ENCODE measurements at regions not wholly inside any gene's neighbourhood (a gene's known extent, or its start where the extent isn't known, plus 50 kb on each side); places are given as distances from the start of the nearest gene placed in this dataset.

DNA sequence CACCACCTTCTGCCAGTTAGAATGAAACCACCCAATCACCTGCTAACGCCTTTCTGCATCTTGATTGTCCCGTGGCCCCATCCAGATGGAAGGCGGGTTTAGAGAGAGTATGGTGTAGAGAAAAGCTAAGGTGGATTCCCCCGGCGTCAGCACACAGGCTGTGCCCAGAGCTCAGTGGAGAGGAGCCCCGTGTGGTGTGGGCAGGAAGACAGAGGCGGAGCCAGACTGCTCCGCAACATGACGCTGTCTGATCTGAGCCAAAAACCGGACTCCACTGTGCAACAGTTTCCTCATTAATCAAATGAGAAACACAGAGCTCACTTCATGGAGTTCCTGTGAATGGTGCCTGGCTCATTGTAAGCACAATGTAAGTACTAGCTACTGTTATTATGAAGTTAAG lies 448.1 kb upstream of the SMIM21 start:
- peaks cover 0 to 4% (median 0%) of the 10 kb centered on the region in 3 donors for H3K27me3 Mint-ChIP-seq (ENCODE audit: low read depth in 3 of 3)
- no peaks in the 10 kb centered on the region for H3K4me1 ChIP-seq (ENCODE audit: control insufficient read depth in 1 of 2, insufficient read depth in 2 of 2, low read length in 2 of 2)
- peaks cover 0 to 3% of the 10 kb centered on the region in 2 donors for H3K9me3 ChIP-seq (replicated peaks in 1 of 2; ENCODE audit: control insufficient read depth in 1 of 2, insufficient read depth in 1 of 2, low read length in 2 of 2)
- H3K9ac ChIP-seq (ENCODE audit: insufficient read depth, low read length, poor library complexity, severe bottlenecking), result no peak overlapping the region
- no peaks in the 10 kb centered on the region for H3K27me3 ChIP-seq (ENCODE audit: control insufficient read depth in 2 of 2, insufficient read depth in 2 of 2, low read length in 2 of 2)
- no peak overlapping the region for H3K4me3 Mint-ChIP-seq
- intact Hi-C loops (cut with micrococcal nuclease), result no loop called here
- no peak overlapping the region for H2AFZ ChIP-seq (ENCODE audit: insufficient read depth, low read depth, low read length, poor library complexity, severe bottlenecking)
- H3K36me3 ChIP-seq (replicated peaks in 1 of 2; ENCODE audit: control insufficient read depth in 1 of 2, insufficient read depth in 2 of 2, low read length in 2 of 2), result no peaks in the 10 kb centered on the region
- no peak overlapping the region for H3K4me2 ChIP-seq (replicated peaks; ENCODE audit: extremely low read depth, low read length, poor library complexity, severe bottlenecking)
- no peak overlapping the region for H3K27ac ChIP-seq (ENCODE audit: low read depth in 1 of 2, low read length in 2 of 2)
- DNase-seq, result no peak
- TF ChIP-seq, protein P1, sequence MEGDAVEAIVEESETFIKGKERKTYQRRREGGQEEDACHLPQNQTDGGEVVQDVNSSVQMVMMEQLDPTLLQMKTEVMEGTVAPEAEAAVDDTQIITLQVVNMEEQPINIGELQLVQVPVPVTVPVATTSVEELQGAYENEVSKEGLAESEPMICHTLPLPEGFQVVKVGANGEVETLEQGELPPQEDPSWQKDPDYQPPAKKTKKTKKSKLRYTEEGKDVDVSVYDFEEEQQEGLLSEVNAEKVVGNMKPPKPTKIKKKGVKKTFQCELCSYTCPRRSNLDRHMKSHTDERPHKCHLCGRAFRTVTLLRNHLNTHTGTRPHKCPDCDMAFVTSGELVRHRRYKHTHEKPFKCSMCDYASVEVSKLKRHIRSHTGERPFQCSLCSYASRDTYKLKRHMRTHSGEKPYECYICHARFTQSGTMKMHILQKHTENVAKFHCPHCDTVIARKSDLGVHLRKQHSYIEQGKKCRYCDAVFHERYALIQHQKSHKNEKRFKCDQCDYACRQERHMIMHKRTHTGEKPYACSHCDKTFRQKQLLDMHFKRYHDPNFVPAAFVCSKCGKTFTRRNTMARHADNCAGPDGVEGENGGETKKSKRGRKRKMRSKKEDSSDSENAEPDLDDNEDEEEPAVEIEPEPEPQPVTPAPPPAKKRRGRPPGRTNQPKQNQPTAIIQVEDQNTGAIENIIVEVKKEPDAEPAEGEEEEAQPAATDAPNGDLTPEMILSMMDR (IDR thresholded peaks at IDR 0.05), result no peak
- H3K4me1 Mint-ChIP-seq, result no peaks in the 10 kb centered on the region
- no peak overlapping the region for H3K4me3 ChIP-seq (replicated peaks in 1 of 3; ENCODE audit: low read depth in 2 of 3, low read length in 3 of 3)
- WGBS (ENCODE audit: insufficient coverage), result 80% methylated on average over 1 of the region's 10 CpGs
- H4K20me1 ChIP-seq (ENCODE audit: insufficient read depth, low read length), result no peaks in the 10 kb centered on the region
- H3K79me2 ChIP-seq (ENCODE audit: insufficient read depth, low read length), result no peaks in the 10 kb centered on the region
- no peak overlapping the region for H3K27ac Mint-ChIP-seq
- no peaks in the 10 kb centered on the region for H3K36me3 Mint-ChIP-seq
- H3K9me3 Mint-ChIP-seq, result peaks cover 0 to 15% (median 2%) of the 10 kb centered on the region in 7 donors

DNA sequence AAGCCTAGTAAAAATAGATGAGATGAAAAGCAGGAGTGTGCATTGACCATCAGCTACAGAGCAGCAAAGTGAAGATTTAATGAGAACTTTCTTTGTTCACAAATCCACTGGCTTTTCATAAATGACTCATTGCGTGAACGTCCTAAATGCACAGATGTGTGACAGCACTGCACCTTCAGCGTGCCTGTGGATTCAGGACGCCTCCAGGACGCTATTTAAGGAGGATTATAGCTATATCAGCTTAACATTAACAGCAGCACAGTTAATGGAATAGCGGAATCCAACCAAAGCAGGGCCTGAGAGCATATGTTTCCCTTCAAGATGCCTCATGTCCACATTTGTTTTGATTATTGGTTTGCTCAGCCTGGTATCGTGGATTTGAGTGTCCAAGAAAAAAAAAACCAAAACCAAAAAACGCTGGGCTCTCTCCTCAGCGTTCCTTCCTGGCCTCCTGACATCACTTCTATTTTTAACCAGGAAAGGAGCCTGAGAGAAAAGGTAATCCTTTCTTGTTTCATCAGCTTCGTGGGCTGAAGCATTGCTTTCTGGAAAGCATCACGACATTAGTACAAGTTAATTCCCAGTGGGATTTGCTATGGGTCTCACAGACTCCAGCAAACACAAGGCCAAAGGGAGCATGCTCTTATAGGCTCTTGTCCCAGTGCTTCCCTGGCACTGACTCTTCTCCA lies 447.0 kb upstream of the SMIM21 start:
- intact Hi-C loops (cut with micrococcal nuclease), result no loop called here
- DNase-seq, result no peak
- Histone ChIP-seq H3K79me2 (ENCODE audit: insufficient read depth, low read length) (no peaks in the 10 kb centered on the region), H4K20me1 (ENCODE audit: insufficient read depth, low read length) (no peaks in the 10 kb centered on the region), H3K4me2 (replicated peaks; ENCODE audit: extremely low read depth, low read length, poor library complexity, severe bottlenecking) (no peak overlapping the region), H3K4me1 (ENCODE audit: control insufficient read depth in 1 of 2, insufficient read depth in 2 of 2, low read length in 2 of 2) (no peaks in the 10 kb centered on the region), H3K9me3 (replicated peaks in 1 of 2; ENCODE audit: control insufficient read depth in 1 of 2, insufficient read depth in 1 of 2, low read length in 2 of 2) (peaks cover 0 to 3% of the 10 kb centered on the region in 2 donors), H3K27me3 (ENCODE audit: control insufficient read depth in 2 of 2, insufficient read depth in 2 of 2, low read length in 2 of 2) (no peaks in the 10 kb centered on the region), H3K27ac (ENCODE audit: low read depth in 1 of 2, low read length in 2 of 2) (no peak overlapping the region), H3K4me3 (replicated peaks in 1 of 3; ENCODE audit: low read depth in 2 of 3, low read length in 3 of 3) (no peak overlapping the region), H2AFZ (ENCODE audit: insufficient read depth, low read depth, low read length, poor library complexity, severe bottlenecking) (no peak overlapping the region), H3K9ac (ENCODE audit: insufficient read depth, low read length, poor library complexity, severe bottlenecking) (no peak overlapping the region), H3K36me3 (replicated peaks in 1 of 2; ENCODE audit: control insufficient read depth in 1 of 2, insufficient read depth in 2 of 2, low read length in 2 of 2) (no peaks in the 10 kb centered on the region)
- H3K36me3 Mint-ChIP-seq, result no peaks in the 10 kb centered on the region
- no peaks in the 10 kb centered on the region for H3K4me1 Mint-ChIP-seq
- no peak overlapping the region for H3K27ac Mint-ChIP-seq
- WGBS (ENCODE audit: insufficient coverage), result 81% methylated on average over 4 of the region's 11 CpGs
- H3K9me3 Mint-ChIP-seq, result peaks cover 0 to 14% (median 2%) of the 10 kb centered on the region in 7 donors
- peaks cover 0 to 4% (median 0%) of the 10 kb centered on the region in 3 donors for H3K27me3 Mint-ChIP-seq (ENCODE audit: low read depth in 3 of 3)
- TF ChIP-seq, protein P1 (IDR thresholded peaks at IDR 0.05), result no peak
- no peak overlapping the region for H3K4me3 Mint-ChIP-seq
